Stimulated activated CD8-positive, alpha-beta memory T cell treated with anti-CD3 and anti-CD28 coated beads, Interleukin-12 subunit alpha, Interleukin-12 subunit beta, amount 100 ng/mL, for 1 hour (primary cell): ENCODE measurements at regions not wholly inside any gene's neighbourhood (a gene's known extent, or its start where the extent isn't known, plus 50 kb on each side); places are given as distances from the start of the nearest gene placed in this dataset.

Experiments
- DNase-seq: peaks from one replicate; pipeline ENCODE4 v3.0.0-alpha.2; 2020; ENCODE audit warnings: low read depth

DNA sequence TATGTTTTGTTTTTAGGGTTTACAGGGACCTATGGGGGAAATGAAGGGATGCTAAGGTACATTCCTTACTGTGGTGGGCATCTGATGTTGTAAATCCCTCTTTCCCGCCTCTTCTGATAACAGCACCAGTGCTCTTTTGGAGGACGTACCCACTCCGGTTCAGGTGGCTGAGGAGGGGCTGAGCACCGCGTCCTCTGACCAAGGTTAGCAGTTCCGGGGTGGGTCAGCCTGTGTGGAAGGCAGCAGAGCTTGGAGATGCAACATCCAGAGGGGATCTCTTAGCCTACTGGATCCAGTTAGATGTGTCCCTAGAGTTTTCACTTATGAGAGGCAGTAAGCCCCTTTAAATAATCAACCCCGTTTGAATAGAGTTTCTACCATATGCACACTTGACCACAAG is 135.3 kb upstream of the KCNG1 start:
- no peak for DNase-seq

GRCh38 chr20:51156041-51156982 is 133.4 kb upstream of the KCNG1 start:
- no peak for DNase-seq

DNA sequence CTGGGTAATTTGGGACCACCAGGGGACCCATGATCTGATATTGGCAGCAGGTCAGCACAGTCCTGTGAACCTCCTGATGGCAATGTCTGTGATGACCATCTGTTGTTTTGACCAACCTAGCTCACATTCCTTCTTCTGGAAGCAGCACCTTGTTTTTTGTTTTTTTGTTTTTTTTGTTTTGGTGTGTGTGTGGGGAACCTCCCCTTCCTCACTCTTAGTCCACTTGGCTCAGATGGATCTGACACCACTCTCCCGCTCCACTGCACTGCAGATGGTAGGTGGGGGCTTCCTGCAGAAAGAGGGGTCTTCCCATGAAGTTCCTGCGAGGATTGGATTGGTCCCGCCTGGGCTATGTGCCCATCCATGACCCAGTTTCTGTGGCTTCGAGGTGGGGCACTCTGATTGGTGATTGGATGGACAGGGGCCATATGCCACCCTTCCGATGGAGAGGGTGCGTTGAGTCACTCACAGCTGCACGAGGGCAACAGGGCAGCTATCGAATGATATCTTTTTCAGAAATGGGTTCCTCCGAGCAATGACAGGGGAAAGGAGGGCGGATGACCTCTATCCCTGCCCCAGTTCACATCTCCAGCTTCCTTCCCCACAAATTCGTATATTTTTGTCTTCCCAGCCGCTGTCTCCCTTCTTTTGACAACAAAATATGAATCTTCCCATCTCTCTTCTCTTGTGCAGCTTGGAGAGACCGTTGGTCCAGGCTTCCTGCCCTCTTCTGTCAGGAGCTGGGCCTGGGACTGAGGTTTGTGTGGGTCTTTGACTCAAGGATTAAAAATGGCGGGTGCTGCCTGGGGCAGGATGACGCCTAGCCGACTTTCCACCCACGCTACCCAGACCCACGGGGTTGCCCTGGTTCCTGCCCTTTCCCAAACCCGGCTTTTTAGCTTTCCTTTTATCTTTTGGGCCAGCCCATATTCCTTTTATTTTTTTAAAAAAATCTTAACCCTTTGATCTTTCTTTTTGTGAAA is 132.1 kb upstream of the KCNG1 start:
- no peak for DNase-seq

- no peak for DNase-seq
Observed at GRCh38 chr20:51153867-51154707, 131.2 kb upstream of the KCNG1 start.

DNA sequence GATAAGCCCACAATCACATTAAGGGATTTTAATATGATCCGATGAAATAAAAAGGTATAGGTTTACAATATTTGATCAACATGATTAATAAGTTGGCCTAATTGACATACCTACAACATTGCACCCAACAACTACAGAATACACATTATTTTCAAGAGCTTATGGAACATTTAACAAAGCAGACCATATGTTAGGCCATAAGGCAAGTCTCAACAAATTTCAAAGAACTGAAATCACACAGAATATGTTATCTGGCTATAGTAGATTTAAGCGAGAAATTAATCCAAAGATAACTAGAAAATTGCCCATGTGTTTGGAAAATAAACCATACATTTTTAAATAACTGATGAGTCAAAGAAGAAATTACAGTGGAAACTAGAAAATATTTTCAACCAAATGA is 126.0 kb upstream of the KCNG1 start:
- DNase-seq: no peak

- no peak for DNase-seq
Observed at GRCh38 chr20:51144476-51144875, 121.6 kb upstream of the KCNG1 start.

GRCh38 chr20:51143652-51144051 is 120.7 kb upstream of the KCNG1 start:
- no peak for DNase-seq

DNA sequence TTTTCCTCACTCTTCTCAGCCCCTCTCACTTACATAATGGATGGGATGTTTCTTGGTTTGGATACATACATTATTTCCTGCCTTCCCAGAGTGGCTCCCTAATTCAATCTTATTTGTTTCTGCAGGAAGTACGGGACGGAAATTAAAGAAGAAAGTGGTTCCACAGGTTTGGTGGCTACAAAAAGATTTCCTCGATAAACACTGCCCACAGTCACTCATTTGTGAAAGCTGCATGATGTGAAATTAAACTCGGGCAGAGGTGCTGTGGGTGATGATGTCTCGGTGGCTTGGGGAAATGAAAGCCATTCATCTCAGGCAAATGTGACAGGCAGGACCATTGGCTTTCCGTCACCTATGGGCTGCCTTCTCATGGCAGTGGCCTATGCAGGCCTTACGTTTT is 119.5 kb upstream of the KCNG1 start:
- DNase-seq: no peak

DNA sequence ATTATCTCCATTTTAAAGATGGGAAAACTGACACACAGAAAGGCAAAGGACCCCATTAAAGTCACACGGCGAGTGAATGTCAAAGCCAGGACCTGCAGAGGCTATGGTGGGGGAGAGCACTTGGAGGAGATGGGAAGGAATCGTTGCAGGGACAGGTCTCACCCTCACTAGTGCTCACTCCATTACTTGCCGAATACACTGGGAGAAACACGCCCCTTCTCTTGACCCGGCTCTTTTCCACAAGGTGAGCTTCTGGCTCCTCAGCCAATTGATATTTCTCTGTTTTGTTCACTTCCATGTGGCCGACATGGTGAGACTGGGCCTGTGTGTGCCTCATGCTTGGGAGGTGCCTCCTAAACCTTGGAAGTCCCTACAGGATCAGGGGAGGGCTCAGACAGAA is 117.8 kb upstream of the KCNG1 start:
- no peak for DNase-seq

- DNase-seq: no peak
Observed at GRCh38 chr20:51139891-51140290, 117.0 kb upstream of the KCNG1 start.

GRCh38 chr20:51138576-51138975 is 115.7 kb upstream of the KCNG1 start:
- no peak for DNase-seq

- no peak for DNase-seq
Observed at GRCh38 chr20:51137461-51137860, 114.6 kb upstream of the KCNG1 start.

DNA sequence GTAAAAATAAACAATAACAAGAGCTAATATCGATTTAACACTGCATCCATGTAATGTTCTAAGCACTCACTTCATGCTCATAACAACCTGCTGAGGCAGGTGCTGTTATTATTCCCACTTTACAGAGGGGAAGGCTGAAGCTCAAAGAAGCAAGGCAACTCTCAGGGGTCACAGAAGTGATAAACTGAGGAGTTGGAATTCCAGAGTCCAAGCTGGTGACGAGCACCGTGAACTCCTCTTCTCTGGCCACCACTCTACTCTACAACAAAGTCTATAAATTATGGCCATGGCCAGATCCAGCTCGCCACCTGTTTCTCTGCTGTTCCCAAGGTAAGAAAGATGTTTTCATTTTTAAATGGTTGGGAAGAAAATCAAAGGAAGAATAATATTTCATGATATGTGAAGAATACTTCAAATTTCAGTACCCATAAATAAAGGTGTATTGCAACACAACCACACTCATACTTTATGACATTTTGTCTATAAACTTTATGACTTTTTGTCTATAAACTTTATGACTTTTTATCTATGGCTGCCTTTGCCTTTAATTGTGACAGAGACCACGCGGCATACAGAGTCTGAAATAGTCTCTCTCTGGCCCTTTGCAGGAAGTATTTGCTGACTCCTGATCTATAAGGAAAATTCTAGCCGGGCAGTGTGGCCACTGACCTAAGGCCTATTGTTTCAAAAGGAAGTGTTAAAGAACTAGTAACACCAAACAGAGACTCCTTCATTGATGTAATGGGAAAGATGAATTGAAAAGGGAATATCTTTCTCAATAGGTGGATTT is 113.2 kb upstream of the KCNG1 start:
- no peak for DNase-seq

- no peak for DNase-seq
Observed at GRCh38 chr20:51134405-51134804, 111.5 kb upstream of the KCNG1 start.

DNA sequence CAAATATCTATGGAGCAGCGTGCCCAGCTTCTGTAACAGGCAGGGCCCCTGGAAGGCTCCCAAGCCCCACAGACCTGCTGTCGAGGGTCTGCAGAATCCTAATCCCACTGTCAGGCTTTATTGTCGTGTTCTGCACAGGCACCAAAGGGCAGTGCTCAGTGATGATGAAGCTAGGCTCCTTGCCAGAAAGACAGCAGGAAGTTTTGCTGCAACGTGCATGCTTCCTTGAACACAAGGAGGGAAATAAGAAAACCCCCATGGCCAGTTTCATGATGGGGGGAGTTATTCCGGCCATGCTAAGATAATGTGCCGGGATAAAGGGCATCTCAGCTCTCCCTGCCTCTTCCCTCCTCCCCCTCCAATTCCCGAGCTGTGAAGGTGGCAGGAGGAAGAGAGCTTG is 109.4 kb upstream of the KCNG1 start:
- DNase-seq: no peak

DNA sequence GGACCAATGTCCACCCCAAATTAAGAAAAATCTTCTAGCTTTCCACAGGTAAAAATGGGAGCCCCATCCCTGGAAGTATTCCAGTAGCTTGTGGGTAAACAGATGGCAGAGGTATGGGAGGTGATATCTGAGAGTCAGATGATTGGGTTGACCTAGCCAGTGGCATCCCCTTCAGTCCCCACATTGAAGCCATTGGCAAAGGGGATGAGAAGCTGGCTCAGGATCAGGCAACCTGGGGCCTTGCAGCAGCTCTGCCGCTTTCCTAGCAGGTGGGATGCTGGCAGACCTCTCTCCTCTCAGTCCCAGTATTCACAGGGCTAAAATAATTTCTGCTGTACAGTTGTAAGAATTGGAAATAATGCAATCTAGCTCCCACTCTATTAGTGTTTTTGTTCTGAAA is 108.9 kb upstream of the KCNG1 start:
- no peak for DNase-seq

GRCh38 chr20:51129147-51129776 is 106.4 kb upstream of the KCNG1 start:
- DNase-seq: no peak

DNA sequence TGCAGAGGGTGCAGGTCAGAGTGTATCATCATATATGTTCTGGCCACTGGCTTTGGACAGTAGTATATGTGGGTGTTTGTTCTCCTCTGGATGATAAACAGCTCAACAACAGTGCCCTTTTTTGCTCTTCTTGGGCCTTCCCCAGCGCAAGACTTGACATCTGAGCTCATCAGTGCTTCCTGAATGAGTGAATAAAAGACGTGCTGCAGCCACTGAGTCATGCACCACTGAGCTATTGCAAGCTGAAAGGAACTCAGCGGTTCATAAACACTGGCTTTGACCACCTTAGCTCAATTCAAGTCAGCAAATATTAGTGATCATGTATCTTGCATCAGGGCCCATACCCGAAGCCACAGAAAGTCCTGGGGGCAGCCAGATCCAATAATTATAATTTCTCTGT is 105.3 kb upstream of the KCNG1 start:
- no peak for DNase-seq

GRCh38 chr20:51127713-51128112 is 104.8 kb upstream of the KCNG1 start:
- DNase-seq: no peak

GRCh38 chr20:51126337-51126736 is 103.4 kb upstream of the KCNG1 start:
- no peak for DNase-seq

GRCh38 chr20:51125780-51126179 is 102.9 kb upstream of the KCNG1 start:
- DNase-seq: no peak
